Nephron progenitor cell (in vitro differentiated cells): ENCODE measurements at regions not wholly inside any gene's neighbourhood (a gene's known extent, or its start where the extent isn't known, plus 50 kb on each side); places are given as distances from the start of the nearest gene placed in this dataset.

ENCODE experiments used
- DNase-seq: peaks from one replicate; pipeline ENCODE4 v3.0.0; 2021
- H3K27ac Mint-ChIP-seq: 2 replicates; pipeline ENCODE4 v1.8.0; 2021; ENCODE audit warnings: mild to moderate bottlenecking, moderate library complexity, mixed read lengths
- H3K27me3 Mint-ChIP-seq: 2 replicates; pipeline ENCODE4 v1.8.0; 2021; ENCODE audit warnings: mild to moderate bottlenecking, low read depth, mixed read lengths; ENCODE audit not compliant: poor library complexity
- H3K36me3 Mint-ChIP-seq: 2 replicates; pipeline ENCODE4 v1.8.0; 2021; ENCODE audit warnings: low read depth, mixed read lengths
- H3K4me1 Mint-ChIP-seq: 2 replicates; pipeline ENCODE4 v1.8.0; 2021; ENCODE audit warnings: mixed read lengths
- H3K4me3 Mint-ChIP-seq: 2 replicates; pipeline ENCODE4 v1.8.0; 2021; ENCODE audit warnings: mild to moderate bottlenecking, moderate library complexity, mixed read lengths
- H3K9me3 Mint-ChIP-seq: 2 replicates; pipeline ENCODE4 v1.8.0; 2021; ENCODE audit warnings: mild to moderate bottlenecking, moderate library complexity, mixed read lengths
- CTCF ChIP-seq: fragments of 200-600 bp; sonication (generic); IDR thresholded peaks from 2 replicates; pipeline ENCODE4 v1.5.0; 2021; ENCODE audit warnings: antibody characterized with exemption

DNA sequence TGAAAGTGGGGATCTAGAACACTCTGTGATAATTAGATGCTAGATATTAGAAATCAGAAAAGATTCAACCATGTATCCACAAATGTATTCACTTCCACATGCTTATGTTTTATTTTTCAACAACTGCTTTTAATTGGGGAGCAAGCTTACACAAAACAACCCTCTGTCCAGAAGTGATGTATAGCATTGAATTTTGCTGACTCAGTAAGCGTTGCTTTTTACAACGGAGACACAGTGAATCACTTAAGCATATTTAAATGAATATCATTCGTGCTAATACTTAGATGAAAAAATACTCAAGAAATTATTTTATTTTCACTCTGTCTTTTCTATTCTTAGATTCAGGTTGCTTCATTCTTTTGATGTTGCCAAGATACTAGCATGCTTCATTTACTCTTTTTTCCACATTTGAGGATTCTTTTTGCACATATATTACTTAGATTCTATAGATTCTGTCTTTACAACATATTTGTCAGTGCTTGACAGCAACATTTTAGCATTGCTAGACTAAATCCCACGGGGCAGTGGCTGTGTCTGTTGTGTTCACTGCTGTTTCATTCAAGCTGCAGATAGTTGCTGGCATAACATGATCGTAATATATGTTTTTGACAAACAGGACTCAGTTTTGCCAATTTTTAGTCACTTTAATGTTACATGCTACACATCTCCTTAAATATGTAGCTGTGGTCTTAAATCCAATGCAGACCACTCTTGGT is 1714.4 kb upstream of the SEL1L start:
- Mint-ChIP-seq H3K36me3 (no peaks in the 10 kb centered on the region), H3K9me3 (no peaks in the 10 kb centered on the region), H3K27ac (no peak overlapping the region), H3K27me3 (no peaks in the 10 kb centered on the region), H3K4me1 (peaks cover 5% of the 10 kb centered on the region), H3K4me3 (no peak overlapping the region)
- DNase-seq, result no peak
- TF ChIP-seq CTCF, result no peak

GRCh38 chr14:83251402-83251801 is 1717.7 kb upstream of the SEL1L start:
- H3K4me1 Mint-ChIP-seq, result peaks cover 5% of the 10 kb centered on the region
- H3K27ac Mint-ChIP-seq, result no peak overlapping the region
- H3K9me3 Mint-ChIP-seq, result no peaks in the 10 kb centered on the region
- H3K36me3 Mint-ChIP-seq, result no peaks in the 10 kb centered on the region
- no peaks in the 10 kb centered on the region for H3K27me3 Mint-ChIP-seq
- H3K4me3 Mint-ChIP-seq, result no peak overlapping the region
- no peak for TF ChIP-seq CTCF
- DNase-seq, result no peak

- no peak for TF ChIP-seq CTCF
- no peaks in the 10 kb centered on the region for H3K27me3 Mint-ChIP-seq
- no peak overlapping the region for H3K27ac Mint-ChIP-seq
- H3K36me3 Mint-ChIP-seq, result no peaks in the 10 kb centered on the region
- H3K9me3 Mint-ChIP-seq, result no peaks in the 10 kb centered on the region
- no peaks in the 10 kb centered on the region for H3K4me1 Mint-ChIP-seq
- H3K4me3 Mint-ChIP-seq, result no peak overlapping the region
- no peak for DNase-seq
These were observed 1720.2 kb upstream of the SEL1L start for GRCh38 chr14:83253870-83254269.

- no peaks in the 10 kb centered on the region for H3K36me3 Mint-ChIP-seq
These were observed 1721.5 kb upstream of the SEL1L start for GRCh38 chr14:83255015-83255726.

GRCh38 chr14:83255727-83256090 is 1722.1 kb upstream of the SEL1L start:
- H3K36me3 Mint-ChIP-seq, result no peaks in the 10 kb centered on the region
- H3K27me3 Mint-ChIP-seq, result no peaks in the 10 kb centered on the region
- no peaks in the 10 kb centered on the region for H3K4me1 Mint-ChIP-seq
- H3K9me3 Mint-ChIP-seq, result no peaks in the 10 kb centered on the region
- no peak overlapping the region for H3K27ac Mint-ChIP-seq
- no peak for DNase-seq
- H3K4me3 Mint-ChIP-seq, result no peak overlapping the region
- no peak for TF ChIP-seq CTCF

More at GRCh38 chr14:83255015-83255726, 1721.5 kb upstream of the SEL1L start:
- Mint-ChIP-seq H3K9me3 (no peaks in the 10 kb centered on the region), H3K4me1 (no peaks in the 10 kb centered on the region), H3K27me3 (no peaks in the 10 kb centered on the region), H3K4me3 (no peak overlapping the region), H3K27ac (no peak overlapping the region)
- no peak for TF ChIP-seq CTCF
- no peak for DNase-seq
